ENCODE measurements at regions not wholly inside any gene's neighbourhood (a gene's known extent, or its start where the extent isn't known, plus 50 kb on each side); places are given as distances from the start of the nearest gene placed in this dataset.
A peak's percentile ranks its signal among the peaks of the same experiment; 100 is the strongest.

DNA sequence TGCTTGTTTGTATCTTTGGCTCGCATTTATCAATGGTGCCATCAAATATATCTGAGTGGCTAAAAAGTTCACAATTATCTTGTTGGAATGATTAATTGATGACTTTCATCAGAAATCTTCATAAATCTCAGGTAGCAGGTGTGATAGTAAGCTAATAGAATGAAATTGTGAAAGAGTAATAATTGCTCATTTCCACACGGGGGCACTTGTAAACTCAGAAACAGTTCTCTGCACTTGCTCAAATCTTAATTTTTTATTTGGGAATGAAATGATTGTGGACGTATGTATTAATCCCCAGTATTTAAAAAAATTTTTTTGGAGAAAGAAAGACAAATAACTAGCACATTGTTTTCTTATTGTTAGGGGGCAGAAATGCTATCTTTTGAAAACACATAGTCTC lies 132.8 kb downstream of the DTHD1 start:
- Histone ChIP-seq H3K9me3 (no peaks in the 10 kb centered on the region), H3K27ac (no peak overlapping the region), H3K4me3 (no peak overlapping the region), H3K4me1 (no peaks in the 10 kb centered on the region), H3K36me3 (no peaks in the 10 kb centered on the region), H3K27me3 (no peaks in the 10 kb centered on the region)
- ATAC-seq (ENCODE audit: low FRiP score in 2 of 2): no peak
- TF ChIP-seq, protein P1, sequence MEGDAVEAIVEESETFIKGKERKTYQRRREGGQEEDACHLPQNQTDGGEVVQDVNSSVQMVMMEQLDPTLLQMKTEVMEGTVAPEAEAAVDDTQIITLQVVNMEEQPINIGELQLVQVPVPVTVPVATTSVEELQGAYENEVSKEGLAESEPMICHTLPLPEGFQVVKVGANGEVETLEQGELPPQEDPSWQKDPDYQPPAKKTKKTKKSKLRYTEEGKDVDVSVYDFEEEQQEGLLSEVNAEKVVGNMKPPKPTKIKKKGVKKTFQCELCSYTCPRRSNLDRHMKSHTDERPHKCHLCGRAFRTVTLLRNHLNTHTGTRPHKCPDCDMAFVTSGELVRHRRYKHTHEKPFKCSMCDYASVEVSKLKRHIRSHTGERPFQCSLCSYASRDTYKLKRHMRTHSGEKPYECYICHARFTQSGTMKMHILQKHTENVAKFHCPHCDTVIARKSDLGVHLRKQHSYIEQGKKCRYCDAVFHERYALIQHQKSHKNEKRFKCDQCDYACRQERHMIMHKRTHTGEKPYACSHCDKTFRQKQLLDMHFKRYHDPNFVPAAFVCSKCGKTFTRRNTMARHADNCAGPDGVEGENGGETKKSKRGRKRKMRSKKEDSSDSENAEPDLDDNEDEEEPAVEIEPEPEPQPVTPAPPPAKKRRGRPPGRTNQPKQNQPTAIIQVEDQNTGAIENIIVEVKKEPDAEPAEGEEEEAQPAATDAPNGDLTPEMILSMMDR (IDR thresholded peaks at IDR 0.05): peak in 3 of 6 experiments; percentile 28 to 34 (median 31)
- TF ChIP-seq POLR2A (IDR thresholded peaks at IDR 0.05): no peak
- no peak for TF ChIP-seq POLR2AphosphoS5 (IDR thresholded peaks at IDR 0.05)
- no peak for TF ChIP-seq EP300 (IDR thresholded peaks at IDR 0.05)
- WGBS, 2 donors: 35 to 36% methylated on average over 3 of the region's 3 CpGs
- DNase-seq: no peak

DNA sequence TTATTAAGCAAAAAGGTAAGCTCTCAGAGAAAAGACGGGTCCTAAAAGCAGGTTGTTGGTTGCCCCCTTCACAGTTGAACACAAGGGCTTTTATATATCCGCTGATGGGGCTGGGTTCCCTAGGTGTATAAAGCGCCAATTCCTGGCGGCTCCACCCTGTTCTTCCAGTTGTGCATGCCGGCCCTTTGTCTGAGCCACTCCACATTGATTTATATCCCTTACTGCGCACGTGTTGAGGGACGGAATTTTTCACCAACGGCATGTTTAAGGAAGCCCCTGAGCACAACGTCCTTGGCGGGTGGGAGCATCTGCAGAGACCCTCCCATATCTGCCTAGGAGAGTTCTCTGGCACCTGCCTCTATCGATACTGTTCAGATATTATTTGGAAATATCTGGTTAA lies 135.7 kb downstream of the DTHD1 start:
- ATAC-seq (ENCODE audit: low FRiP score in 2 of 2): no peak
- no peaks in the 10 kb centered on the region for H3K36me3 ChIP-seq
- H3K27me3 ChIP-seq: no peaks in the 10 kb centered on the region
- no peak for DNase-seq
- no peak overlapping the region for H3K4me3 ChIP-seq
- WGBS, 2 donors: 80 to 86% methylated on average over 12 of the region's 12 CpGs
- no peaks in the 10 kb centered on the region for H3K9me3 ChIP-seq
- no peak overlapping the region for H3K27ac ChIP-seq
- no peak for TF ChIP-seq POLR2A (IDR thresholded peaks at IDR 0.05)
- H3K4me1 ChIP-seq: no peaks in the 10 kb centered on the region

DNA sequence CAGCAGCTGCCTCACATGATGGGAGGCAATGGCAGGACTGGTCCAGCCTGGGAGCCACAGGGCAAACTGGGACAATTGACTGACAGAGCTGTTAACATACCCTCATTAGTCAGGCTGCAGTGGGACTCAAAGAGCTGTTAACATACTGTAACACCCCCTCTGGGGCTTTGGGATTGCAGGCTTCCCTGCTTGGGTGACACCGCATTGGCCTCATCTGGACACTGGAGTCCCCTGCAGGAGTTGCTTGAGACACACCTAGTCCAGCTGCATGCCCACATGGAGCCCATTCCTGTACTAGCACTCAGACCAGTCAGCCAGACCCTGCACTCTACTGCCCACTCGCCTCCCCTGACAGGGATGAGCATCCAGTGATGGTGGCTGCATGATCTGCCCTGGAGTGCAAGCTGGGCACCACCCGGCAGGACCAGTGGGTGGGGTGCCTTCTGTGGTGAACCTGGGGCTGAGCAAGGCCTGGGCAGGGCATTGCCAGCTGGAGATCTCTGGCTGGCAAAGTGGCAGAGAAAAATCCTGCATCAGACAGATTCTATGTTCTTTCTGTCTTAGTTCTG lies 138.8 kb downstream of the DTHD1 start:
- no peak overlapping the region for H3K4me3 ChIP-seq
- ATAC-seq (ENCODE audit: low FRiP score in 2 of 2): peak in 1 of 2 donors; percentile 37
- H3K27me3 ChIP-seq: no peaks in the 10 kb centered on the region
- H3K36me3 ChIP-seq: no peaks in the 10 kb centered on the region
- H3K9me3 ChIP-seq: no peaks in the 10 kb centered on the region
- DNase-seq: no peak
- no peak overlapping the region for H3K27ac ChIP-seq
- H3K4me1 ChIP-seq: no peaks in the 10 kb centered on the region
- TF ChIP-seq EP300 (IDR thresholded peaks at IDR 0.05) (no peak), POLR2AphosphoS5 (IDR thresholded peaks at IDR 0.05) (no peak), POLR2A (IDR thresholded peaks at IDR 0.05) (no peak)
- TF ChIP-seq, protein P1 (IDR thresholded peaks at IDR 0.05): no peak
- 96% methylated on average over 3 of the region's 3 CpGs; no CpG with 5 or more reads in 1 of the 2 donors for WGBS, 2 donors

DNA sequence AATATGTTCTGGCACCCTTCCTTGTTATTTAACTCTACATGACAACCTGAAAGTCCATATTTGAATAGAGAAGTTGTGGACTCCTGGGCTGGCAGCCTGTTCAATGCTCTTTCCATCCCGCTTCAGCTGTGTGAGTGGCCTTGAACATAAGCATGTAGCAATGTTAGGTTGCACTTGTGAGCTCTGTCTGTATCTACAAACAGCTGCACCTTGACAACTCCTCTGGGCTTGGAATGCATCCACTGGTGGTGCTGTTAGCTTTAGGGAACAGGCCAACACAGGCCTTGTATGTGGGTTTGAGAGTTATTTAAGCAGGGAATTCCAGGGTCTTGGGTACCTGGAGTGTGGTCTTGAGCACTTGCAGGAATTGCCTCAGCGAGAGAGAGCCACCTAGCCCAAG lies 141.2 kb downstream of the DTHD1 start:
- no peaks in the 10 kb centered on the region for H3K4me1 ChIP-seq
- no peaks in the 10 kb centered on the region for H3K27me3 ChIP-seq
- no peak overlapping the region for H3K4me3 ChIP-seq
- H3K9me3 ChIP-seq: no peaks in the 10 kb centered on the region
- 89 to 97% methylated on average over 2 of the region's 2 CpGs for WGBS, 2 donors
- TF ChIP-seq POLR2A (IDR thresholded peaks at IDR 0.05) (no peak), EP300 (IDR thresholded peaks at IDR 0.05) (no peak), POLR2AphosphoS5 (IDR thresholded peaks at IDR 0.05) (no peak)
- TF ChIP-seq, protein P1 (IDR thresholded peaks at IDR 0.05): no peak
- no peaks in the 10 kb centered on the region for H3K36me3 ChIP-seq
- no peak overlapping the region for H3K27ac ChIP-seq
- ATAC-seq (ENCODE audit: low FRiP score in 2 of 2) (no peak), DNase-seq (no peak)

DNA sequence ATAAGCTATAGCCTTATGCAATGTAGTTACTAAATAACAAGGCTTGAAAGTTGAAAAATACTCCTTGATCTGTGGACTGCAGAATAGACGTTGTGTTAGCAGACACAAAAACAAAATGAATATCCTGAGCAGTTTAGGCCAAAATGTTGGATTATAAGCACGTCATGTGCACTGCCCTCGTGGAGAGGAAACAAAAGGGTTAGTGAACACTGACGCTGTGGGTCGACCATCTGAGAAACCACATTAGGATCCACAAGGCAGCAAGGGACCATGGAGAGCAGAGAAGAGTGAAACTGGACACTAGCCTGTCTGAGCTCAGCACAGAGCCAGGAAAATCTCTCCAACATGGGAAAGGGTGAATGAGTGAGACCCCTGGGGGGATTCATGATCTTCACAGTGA lies 145.3 kb downstream of the DTHD1 start:
- 81 to 86% methylated on average over 5 of the region's 5 CpGs for WGBS, 2 donors
- no peak for DNase-seq

More for the DNA sequence above, 145.3 kb downstream of the DTHD1 start:
- TF ChIP-seq POLR2A (IDR thresholded peaks at IDR 0.05) (no peak), POLR2AphosphoS5 (IDR thresholded peaks at IDR 0.05) (no peak), EP300 (IDR thresholded peaks at IDR 0.05) (no peak)
- TF ChIP-seq, protein P1 (IDR thresholded peaks at IDR 0.05): no peak
- no peak for ATAC-seq (ENCODE audit: low FRiP score in 2 of 2)
- Histone ChIP-seq H3K27me3 (no peaks in the 10 kb centered on the region), H3K4me1 (no peaks in the 10 kb centered on the region), H3K27ac (no peak overlapping the region), H3K4me3 (no peak overlapping the region), H3K36me3 (no peaks in the 10 kb centered on the region), H3K9me3 (no peaks in the 10 kb centered on the region)
